GM19328 (cell line): ENCODE measurements at regions not wholly inside any gene's neighbourhood (a gene's known extent, or its start where the extent isn't known, plus 50 kb on each side); places are given as distances from the start of the nearest gene placed in this dataset.
"Not testable (repeated sequence)": the region's sequence is repeated elsewhere in the genome, so short reads cannot be mapped to it uniquely, and the experiment has no call there.

Experiments used
- ATAC-seq: cut with Tn5 transposase; IDR thresholded peaks from one replicate; pipeline ENCODE4 v1.9.1; 2021; ENCODE audit warnings: mild to moderate bottlenecking, moderate library complexity; ENCODE audit not compliant: unreplicated experiment

DNA sequence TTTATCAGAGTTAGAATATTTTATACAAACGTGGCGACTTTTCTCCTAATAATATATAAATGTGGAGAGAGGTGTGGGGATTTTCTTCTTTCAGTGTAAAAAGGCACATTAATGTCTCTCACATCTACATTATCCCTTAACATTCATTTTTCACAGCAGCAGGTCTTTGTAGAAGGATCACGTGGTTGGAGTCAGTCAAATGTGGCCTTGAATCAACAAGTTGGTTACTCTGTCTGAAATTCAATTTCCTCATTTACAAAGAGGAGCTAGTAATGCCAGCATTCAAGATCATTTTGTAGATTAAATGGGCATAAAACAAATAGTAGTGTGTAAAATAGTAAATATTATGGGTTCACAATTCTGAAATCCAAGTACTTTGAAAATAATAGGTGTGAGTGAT, 183.1 kb upstream of the SEMA3E start:
- no peak for ATAC-seq

GRCh38 chr7:83827036-83827435, 178.1 kb upstream of the SEMA3E start:
- ATAC-seq, result no peak

DNA sequence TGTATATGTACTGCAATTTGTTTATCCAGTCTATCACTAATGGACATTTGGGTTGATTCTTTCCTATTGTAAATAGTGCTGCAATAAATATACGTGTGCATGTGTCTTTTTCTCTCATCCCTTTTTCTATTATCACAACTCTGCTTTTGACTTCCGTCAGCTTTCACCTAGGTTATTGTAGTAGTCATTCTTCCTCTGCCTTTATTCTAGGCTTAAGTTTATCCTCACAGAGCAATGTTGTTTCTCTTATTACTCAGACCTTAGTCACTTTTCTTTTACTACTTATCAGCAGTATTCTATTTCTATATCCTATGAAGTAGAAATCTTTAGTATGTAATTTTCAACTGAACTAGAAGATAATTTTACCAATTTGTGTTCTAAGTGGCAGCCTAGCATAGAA, 175.3 kb upstream of the SEMA3E start:
- ATAC-seq, result no peak

GRCh38 chr7:83821866-83822265, 172.9 kb upstream of the SEMA3E start:
- no peak for ATAC-seq

GRCh38 chr7:83820641-83821040, 171.7 kb upstream of the SEMA3E start:
- ATAC-seq, result no peak

DNA sequence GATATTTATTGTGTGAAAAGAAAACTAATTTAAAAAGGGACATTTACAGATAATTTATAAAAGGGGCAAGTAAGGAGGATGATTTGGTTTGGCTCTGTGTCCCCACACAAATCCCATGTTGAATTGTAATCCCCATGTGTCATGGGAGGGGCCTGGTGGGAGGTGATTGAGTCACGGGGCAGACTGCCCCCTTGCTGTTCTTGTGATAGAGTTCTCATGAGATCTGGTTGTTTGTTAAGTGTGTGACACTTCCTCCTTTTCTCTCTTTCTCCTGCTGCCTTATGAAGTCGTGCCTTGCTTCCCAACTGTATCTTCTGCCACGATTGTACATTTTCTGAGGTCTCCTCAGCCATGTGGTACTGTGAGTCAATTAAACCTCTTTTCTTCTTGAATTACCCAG, 171.0 kb upstream of the SEMA3E start:
- ATAC-seq, result no peak

- no peak for ATAC-seq
These were observed 165.5 kb upstream of the SEMA3E start for GRCh38 chr7:83814480-83814879.

GRCh38 chr7:83812563-83812962, 163.6 kb upstream of the SEMA3E start:
- not testable (repeated sequence) for ATAC-seq

DNA sequence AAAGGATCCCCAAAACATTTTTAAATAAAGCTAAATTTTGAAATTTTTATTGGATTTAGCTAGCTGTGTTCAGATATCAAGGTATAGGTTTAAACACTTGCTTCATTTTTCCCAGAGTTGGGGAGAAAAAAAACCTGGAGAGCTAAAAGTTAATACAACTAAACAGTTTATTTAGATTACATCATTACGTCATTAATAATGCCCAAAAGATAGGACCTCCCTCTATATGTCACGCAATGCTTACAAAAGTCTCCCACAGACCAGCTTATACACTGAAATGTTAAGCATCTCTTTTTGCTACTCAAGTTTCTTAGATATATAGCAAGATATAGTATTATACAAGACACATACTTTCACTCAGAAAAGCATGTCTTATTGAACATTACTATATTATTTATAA, 160.0 kb upstream of the SEMA3E start:
- ATAC-seq, result no peak

DNA sequence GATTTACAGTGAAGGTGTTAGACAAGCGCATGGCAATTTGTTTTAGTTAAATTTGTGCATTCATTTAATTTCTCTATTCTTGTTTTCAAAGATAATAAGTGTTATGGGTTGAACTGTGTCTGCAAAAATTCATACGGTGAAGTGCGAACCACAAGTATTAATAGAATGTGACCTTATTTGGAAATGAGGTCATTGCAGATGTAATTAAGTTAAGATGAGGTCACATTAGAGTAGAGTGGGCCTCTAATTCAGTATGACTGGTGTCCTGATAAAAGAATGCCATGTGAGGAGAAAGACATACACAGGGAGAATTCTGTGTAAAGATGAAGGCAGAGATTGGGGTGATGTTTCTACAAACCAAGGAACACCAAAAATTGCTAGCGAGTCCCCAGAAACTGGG, 158.8 kb upstream of the SEMA3E start:
- ATAC-seq, result no peak

DNA sequence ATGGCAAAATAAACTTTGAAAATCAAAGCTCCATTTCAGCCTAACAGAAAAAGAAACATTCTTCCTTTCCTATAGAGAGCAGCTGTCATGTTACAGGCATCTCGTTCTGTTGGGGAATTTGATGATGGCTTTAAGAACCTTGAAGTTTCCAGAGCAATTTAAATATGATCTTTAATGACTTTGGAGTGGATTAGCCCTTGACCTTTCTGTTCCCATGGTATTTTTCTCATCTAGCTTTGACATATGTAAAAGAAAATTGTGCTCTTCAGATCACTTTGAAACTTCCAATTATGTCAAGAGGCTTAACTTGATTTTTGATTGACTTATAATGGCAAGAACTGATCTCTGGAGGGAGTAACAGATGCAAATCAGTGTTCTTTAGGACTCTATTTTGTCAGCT, 157.6 kb upstream of the SEMA3E start:
- ATAC-seq, result no peak

- ATAC-seq, result no peak
These were observed 150.4 kb upstream of the SEMA3E start for GRCh38 chr7:83799333-83799732.

DNA sequence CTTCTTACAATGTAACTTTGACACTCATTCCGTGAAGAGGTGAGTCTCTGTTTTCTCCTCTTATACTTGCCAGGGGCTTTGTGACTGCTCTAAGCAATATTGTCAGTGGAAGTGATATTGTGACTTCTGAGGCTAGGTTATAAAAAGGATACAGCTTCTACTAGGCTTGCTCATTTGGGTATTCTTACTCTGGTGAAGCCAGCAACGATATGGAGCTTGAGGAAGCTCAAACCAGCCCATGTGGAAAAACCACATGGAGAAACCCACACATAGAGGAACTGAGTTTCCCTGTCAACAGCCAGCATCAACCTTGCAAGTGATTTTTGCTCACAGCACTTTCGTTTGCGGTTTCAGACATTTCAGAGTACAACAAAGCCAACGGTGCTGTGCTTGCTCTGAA, 149.6 kb upstream of the SEMA3E start:
- peak; percentile 33 for ATAC-seq

GRCh38 chr7:83796760-83797159, 147.8 kb upstream of the SEMA3E start:
- ATAC-seq, result no peak

DNA sequence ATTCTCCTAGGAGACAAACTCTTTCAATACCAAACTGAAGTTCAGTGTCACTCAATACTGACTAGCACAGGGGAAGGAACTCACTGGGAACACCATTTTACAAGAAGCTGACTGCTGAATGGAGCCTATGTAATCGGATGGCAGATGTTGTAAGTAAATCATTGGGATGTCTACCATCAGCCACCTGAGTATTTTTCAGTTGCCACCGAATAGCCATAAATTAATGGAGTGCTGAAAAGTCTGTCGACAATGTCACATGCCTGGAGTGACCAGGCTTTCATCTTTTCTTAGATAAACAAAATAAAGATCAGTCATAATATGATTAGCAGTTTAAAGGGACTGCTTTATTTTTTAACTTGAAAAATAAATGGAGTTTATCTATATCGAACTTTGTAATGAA, 145.9 kb upstream of the SEMA3E start:
- no peak for ATAC-seq

GRCh38 chr7:83793558-83793957, 144.6 kb upstream of the SEMA3E start:
- no peak for ATAC-seq

DNA sequence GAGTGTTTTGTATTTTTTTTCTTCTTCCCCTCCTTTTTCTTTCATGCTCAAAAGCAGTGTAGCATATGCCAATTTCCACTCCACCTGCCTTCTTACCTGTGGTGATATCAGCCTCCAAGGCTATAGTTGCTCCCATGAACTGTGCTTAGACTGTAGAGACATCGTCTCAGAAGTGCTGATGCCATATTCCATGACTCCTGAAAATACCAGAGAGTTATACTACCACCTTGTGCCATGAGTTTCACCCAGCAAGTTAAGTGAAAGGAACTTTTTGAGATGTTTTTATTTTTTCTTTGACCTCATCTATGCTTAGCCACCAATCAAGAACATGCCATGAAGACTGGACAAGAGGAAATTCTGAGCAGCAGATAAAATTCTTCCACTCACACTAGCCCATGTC, 142.8 kb upstream of the SEMA3E start:
- ATAC-seq, result no peak

- ATAC-seq, result no peak
These were observed 137.9 kb upstream of the SEMA3E start for GRCh38 chr7:83786858-83787257.

- ATAC-seq, result no peak
These were observed 133.7 kb upstream of the SEMA3E start for GRCh38 chr7:83782628-83783027.

GRCh38 chr7:83778073-83778443, 129.1 kb upstream of the SEMA3E start:
- ATAC-seq, result no peak

DNA sequence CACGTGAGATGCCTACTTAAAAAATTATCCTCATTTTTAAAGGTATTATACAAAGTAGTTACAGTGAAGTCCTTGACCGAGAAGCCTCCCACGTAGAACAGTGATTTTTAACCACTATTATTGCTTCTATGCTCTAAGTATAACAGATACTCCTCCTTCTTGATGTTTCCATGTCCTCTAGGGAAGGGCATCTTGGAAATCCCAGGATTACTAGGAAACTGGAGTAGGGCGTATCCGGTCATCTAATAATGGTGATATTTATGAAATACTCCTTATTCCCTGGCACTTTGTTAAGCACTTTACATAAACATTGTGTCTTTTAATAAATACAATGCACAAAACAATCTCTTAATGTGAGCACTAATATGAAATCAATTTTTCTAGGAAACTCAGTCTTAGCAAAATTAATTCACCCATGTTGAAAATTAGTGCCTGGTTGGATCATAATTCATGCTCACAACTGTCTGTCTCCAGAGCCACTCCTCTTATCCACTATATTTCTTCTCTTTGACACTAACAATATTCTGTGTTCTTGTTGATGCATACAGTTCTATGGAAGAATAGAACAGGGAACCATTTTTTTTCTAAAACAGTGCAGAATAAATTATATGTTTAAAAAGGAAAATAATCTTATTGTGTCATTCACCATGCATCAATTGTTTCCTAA, 128.6 kb upstream of the SEMA3E start:
- ATAC-seq, result no peak

DNA sequence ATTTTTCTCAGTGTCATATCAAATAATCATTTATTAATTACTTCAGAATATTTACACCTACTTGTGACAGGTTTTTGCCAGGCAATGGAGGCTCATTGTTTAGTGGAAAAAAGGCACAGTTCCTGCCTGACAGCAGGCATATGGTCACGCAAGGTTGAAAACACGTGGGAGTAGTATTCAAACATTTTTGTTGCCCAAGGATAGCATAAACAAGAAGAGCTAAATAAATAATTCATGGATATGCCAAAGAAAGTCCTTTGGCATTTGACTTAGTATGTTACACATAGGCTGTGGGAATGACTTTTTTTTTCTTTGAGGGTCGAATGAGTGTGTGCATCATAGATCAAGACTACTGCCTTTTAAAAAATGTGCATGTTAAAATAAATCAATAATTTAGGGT, 120.5 kb upstream of the SEMA3E start:
- ATAC-seq, result no peak

DNA sequence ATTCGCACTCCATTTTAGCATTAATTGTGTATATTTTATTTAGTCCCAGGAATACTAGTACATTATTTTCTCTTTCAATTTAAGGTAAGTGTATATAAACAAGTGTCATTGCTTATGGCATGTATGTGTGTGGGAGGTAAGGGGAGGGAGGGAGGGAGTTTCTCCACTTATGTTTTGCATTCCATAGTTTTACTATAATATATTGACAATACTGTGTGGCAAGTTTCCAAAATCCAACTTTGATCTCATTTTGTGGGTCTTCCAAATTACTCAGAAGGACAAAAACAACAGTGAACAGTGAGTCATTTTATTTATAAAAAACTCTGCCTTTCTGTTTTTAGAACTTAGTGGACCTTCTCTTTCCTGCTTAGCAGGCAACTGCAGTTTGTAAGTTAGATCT, 102.3 kb upstream of the SEMA3E start:
- no peak for ATAC-seq

DNA sequence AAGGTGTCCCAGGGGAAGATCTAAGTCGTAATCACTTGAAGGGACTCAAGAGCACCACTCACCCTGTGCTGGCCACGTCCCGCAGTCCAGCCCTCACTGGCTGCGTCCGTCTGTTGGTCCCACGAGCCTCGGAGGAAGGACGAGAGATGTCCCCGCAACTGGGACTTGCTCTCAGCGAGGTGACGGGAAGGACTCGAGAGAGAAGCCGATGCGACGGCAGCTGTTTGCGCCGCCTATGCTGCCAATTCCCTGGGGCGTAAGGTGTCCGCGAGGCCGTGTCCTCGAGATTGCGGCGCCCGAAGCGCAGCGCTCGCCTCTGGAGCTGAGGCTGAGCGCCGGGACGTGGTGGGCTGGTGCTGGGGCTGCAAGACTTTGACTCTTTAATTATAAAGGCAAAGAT, 100.6 kb upstream of the SEMA3E start:
- ATAC-seq, result no peak
